Endothelial cell of umbilical vein (primary cell): ENCODE measurements at regions not wholly inside any gene's neighbourhood (a gene's known extent, or its start where the extent isn't known, plus 50 kb on each side); places are given as distances from the start of the nearest gene placed in this dataset.

Source experiments
- BruUV-seq: library from RNA; stranded (reverse); fragments of 400-500 nt; replicated peaks from 2 replicates; lab custom pipeline; 2021; lab: Mats Ljungman, UMichigan
- CTCF ChIA-PET: fragments of 300-600, 350-600 bp; sonication (Branson Sonifier 250); formaldehyde crosslinking; loops from one replicate; lab custom pipeline; 2021; ENCODE audit warnings: antibody characterized with exemption, inconsistent platforms; lab: Charles Lee
- POLR2A ChIA-PET: fragments of 300-600, 350-600 bp; sonication (Branson Sonifier 250); formaldehyde crosslinking; loops from one replicate; lab custom pipeline; 2021; ENCODE audit warnings: antibody characterized with exemption, inconsistent platforms; lab: Charles Lee
- DNase-seq: peaks from one replicate; pipeline ENCODE4 v3.0.0-alpha.2; 2011; ENCODE audit warnings: low read depth, low spot score
- FAIRE-seq: peaks from 2 replicates; lab custom pipeline; 2011; peaks lifted over from hg19 to GRCh38; lab: Jason Lieb, UNC
- H2AFZ ChIP-seq: 2 replicates; pipeline ENCODE4 v1.6.0; 2012; ENCODE audit warnings: low read depth, low read length, control low read depth, inconsistent platforms
- H3K27ac ChIP-seq: 2 replicates; pipeline ENCODE4 v1.5.1; 2011; ENCODE audit warnings: low read depth, mild to moderate bottlenecking, control low read depth, low read length, moderate library complexity; ENCODE audit not compliant: insufficient read depth
- H3K27me3 ChIP-seq, 2 experiments: 2 replicates each; pipeline versions ENCODE4 v1.6.0 to v1.6.1; 2011; ENCODE audit warnings: low read length in 2 of 2, mixed read lengths in 1 of 2; ENCODE audit not compliant: control insufficient read depth in 2 of 2, insufficient read depth in 2 of 2
- H3K36me3 ChIP-seq, 2 experiments: 2 replicates in 1 of 2; 3 replicates in 1 of 2; pipeline ENCODE4 v1.5.1; 2011; ENCODE audit warnings: low read length in 2 of 2, mild to moderate bottlenecking in 1 of 2, moderate library complexity in 1 of 2; ENCODE audit not compliant: control insufficient read depth in 2 of 2, insufficient read depth in 2 of 2; ENCODE audit errors: extremely low read depth in 1 of 2
- H3K4me1 ChIP-seq: 3 replicates; pipeline ENCODE4 v1.5.1; 2011; ENCODE audit warnings: mild to moderate bottlenecking, low read length; ENCODE audit not compliant: control insufficient read depth, insufficient read depth; ENCODE audit errors: extremely low read depth
- H3K4me2 ChIP-seq: 2 replicates; pipeline ENCODE4 v1.6.1; 2011; ENCODE audit warnings: low read length, control low read depth, mixed read lengths; ENCODE audit not compliant: insufficient read depth
- H3K4me3 ChIP-seq, 3 experiments: fragments of 200-600 bp in 1 of 3; sonication (generic), shearing (Covaris generic) in 1 of 3; replicated peaks in 1 of 3; 2 replicates each; pipeline ENCODE4 v1.5.1; 2011 to 2016; ENCODE audit warnings: control low read depth in 3 of 3, low read length in 3 of 3, mild to moderate bottlenecking in 2 of 3, inconsistent platforms in 1 of 3, low read depth in 1 of 3, moderate library complexity in 1 of 3; ENCODE audit not compliant: insufficient read depth in 1 of 3
- H3K79me2 ChIP-seq: 2 replicates; pipeline ENCODE4 v1.6.0; 2012; ENCODE audit warnings: low read length, inconsistent platforms; ENCODE audit not compliant: control insufficient read depth, insufficient read depth
- H3K9ac ChIP-seq: replicated peaks from 2 replicates; pipeline ENCODE3; 2011; ENCODE audit warnings: low read length, control low read depth; ENCODE audit not compliant: insufficient read depth; ENCODE audit errors: extremely low read depth
- H3K9me1 ChIP-seq: replicated peaks from 3 replicates; pipeline ENCODE4 v1.6.0; 2011; ENCODE audit warnings: mild to moderate bottlenecking, low read length; ENCODE audit not compliant: control insufficient read depth, insufficient read depth; ENCODE audit errors: extremely low read depth
- H3K9me3 ChIP-seq: replicated peaks from 2 replicates; pipeline ENCODE4 v1.5.1; 2012; ENCODE audit warnings: low read length, inconsistent platforms; ENCODE audit not compliant: control insufficient read depth, insufficient read depth
- H4K20me1 ChIP-seq: replicated peaks from 2 replicates; pipeline ENCODE3; 2011; ENCODE audit warnings: mild to moderate bottlenecking, low read length; ENCODE audit not compliant: control insufficient read depth, insufficient read depth; ENCODE audit errors: extremely low read depth
- CTCF ChIP-seq, 2 donors: IDR thresholded peaks; 1 replicate in 1 of 2; 2 replicates in 1 of 2; pipeline ENCODE4 v1.5.1; 2011; ENCODE audit warnings: low read length in 2 of 2, mild to moderate bottlenecking in 2 of 2, moderate library complexity in 2 of 2, control low read depth in 1 of 2, inconsistent platforms in 1 of 2, low read depth in 1 of 2; ENCODE audit not compliant: insufficient read depth in 1 of 2; ENCODE audit errors: extremely low read depth in 1 of 2
- EZH2 ChIP-seq: IDR thresholded peaks from 2 replicates; pipeline ENCODE4 v1.6.1; 2012; ENCODE audit warnings: borderline replicate concordance, low read depth, mild to moderate bottlenecking, moderate library complexity, low read length, inconsistent platforms; ENCODE audit not compliant: severe bottlenecking
- FOS ChIP-seq: IDR thresholded peaks from 2 replicates; pipeline ENCODE4 v1.6.1; 2011; ENCODE audit warnings: mild to moderate bottlenecking, low read length, moderate library complexity, borderline replicate concordance; ENCODE audit not compliant: insufficient read depth
- GATA2 ChIP-seq: IDR thresholded peaks from 2 replicates; pipeline ENCODE4 v1.7.0; 2011; ENCODE audit warnings: low read depth, mild to moderate bottlenecking, moderate library complexity, mixed read lengths, low read length; ENCODE audit not compliant: insufficient read length, insufficient read depth
- JUN ChIP-seq: IDR thresholded peaks from 2 replicates; pipeline ENCODE4 v1.6.1; 2011; ENCODE audit warnings: borderline replicate concordance, low read depth; ENCODE audit not compliant: insufficient read length, insufficient read depth
- MYC ChIP-seq: IDR thresholded peaks from one replicate; pipeline ENCODE4 v1.6.1; 2011; ENCODE audit warnings: mild to moderate bottlenecking, low read depth, low read length
- POLR2A ChIP-seq: IDR thresholded peaks from 2 replicates; pipeline ENCODE4 v1.6.1; 2012; ENCODE audit warnings: low read depth, mild to moderate bottlenecking, control low read depth, low read length
- POLR2AphosphoS5 ChIP-seq: IDR thresholded peaks from 2 replicates; pipeline ENCODE4 v1.6.1; 2012; ENCODE audit warnings: low read depth, mild to moderate bottlenecking, control low read depth, low read length, moderate library complexity; ENCODE audit not compliant: insufficient read depth
- dilution Hi-C: fragments of 300-500 bp; cut with MboI; formaldehyde crosslinking; loops from one replicate; pipeline ENCODE4 v1.15.0; 2019; ENCODE audit warnings: low sequenced_read_pairs; ENCODE audit not compliant: extremely low pct_ligation_motif_present
- intact Hi-C: fragments of 100-400 bp; cut with micrococcal nuclease; formaldehyde crosslinking; loops from one replicate; pipeline ENCODE4 v1.10.0; 2022
- TF ChIP-seq, protein P1 (sequence below): IDR thresholded peaks from 2 replicates; pipeline ENCODE4 v1.6.1; 2011; ENCODE audit not compliant: insufficient read depth, insufficient read length

DNA sequence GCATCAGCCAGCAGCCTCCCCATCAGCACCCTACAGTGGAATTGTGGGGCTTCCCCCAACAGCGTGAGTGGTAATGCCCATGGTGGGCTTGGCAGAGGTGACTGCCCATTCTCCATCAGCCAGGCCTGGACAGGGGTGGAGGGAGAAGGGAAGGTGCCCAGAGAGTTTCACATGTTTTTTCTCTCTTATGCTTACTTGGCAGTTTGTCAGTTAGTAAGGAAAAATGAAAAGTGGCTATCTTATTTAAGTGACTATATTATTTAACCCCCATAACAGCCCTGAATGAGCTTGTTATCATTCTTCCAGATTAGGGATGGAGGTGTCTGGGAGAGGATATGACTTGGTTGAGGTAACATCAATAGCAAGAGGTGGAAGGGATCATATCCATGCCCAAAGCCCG is 921.7 kb downstream of the GRID1 start:
- CTCF ChIA-PET, result no interaction called here
- intact Hi-C loops, result no loop called here
- dilution Hi-C loops, result no loop called here

More for the DNA sequence above, 921.7 kb downstream of the GRID1 start:
- Histone ChIP-seq H3K9ac (no peak overlapping the region), H3K9me1 (no peaks in the 10 kb centered on the region), H3K79me2 (no peaks in the 10 kb centered on the region), H3K4me2 (no peak overlapping the region), H4K20me1 (no peaks in the 10 kb centered on the region), H3K27ac (no peak overlapping the region), H3K27me3 (no peaks in the 10 kb centered on the region), H3K4me3 (no peak overlapping the region), H3K4me1 (no peaks in the 10 kb centered on the region), H2AFZ (no peak overlapping the region), H3K9me3 (peaks cover 4% of the 10 kb centered on the region), H3K36me3 (no peaks in the 10 kb centered on the region)
- BruUV-seq, result no TSS peak
- POLR2A ChIA-PET, result no interaction called here
- FAIRE-seq (no peak), DNase-seq (no peak)
- TF ChIP-seq POLR2AphosphoS5 (no peak), CTCF (IDR thresholded peaks at IDR 0.05; ENCODE audit: extremely low read depth in 1 of 2, insufficient read depth in 1 of 2, low read depth in 1 of 2, low read length in 2 of 2) (no peak), POLR2A (no peak), JUN (no peak), MYC (no peak), EZH2 (no peak), GATA2 (no peak), FOS (no peak)
- TF ChIP-seq, protein P1, sequence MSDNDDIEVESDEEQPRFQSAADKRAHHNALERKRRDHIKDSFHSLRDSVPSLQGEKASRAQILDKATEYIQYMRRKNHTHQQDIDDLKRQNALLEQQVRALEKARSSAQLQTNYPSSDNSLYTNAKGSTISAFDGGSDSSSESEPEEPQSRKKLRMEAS, result no peak
